Ovary (tissue), 7 donors: ENCODE measurements at regions not wholly inside any gene's neighbourhood (a gene's known extent, or its start where the extent isn't known, plus 50 kb on each side); places are given as distances from the start of the nearest gene placed in this dataset.

Source experiments
- DNase-seq, 5 donors: peaks; one replicate each; pipeline ENCODE4 v3.0.0-alpha.2; 2019 to 2020
- H3K27ac ChIP-seq, 2 donors: fragments of 200-600 bp; one replicate each; pipeline versions ENCODE4 v1.5.1 to v1.8.0; 2019 to 2022
- H3K27me3 ChIP-seq: fragments of 200-600 bp; one replicate; pipeline ENCODE4 v1.8.0; 2022
- H3K36me3 ChIP-seq: fragments of 200-600 bp; sonication (generic); one replicate; pipeline ENCODE4 v1.5.1; 2019
- H3K4me1 ChIP-seq: one replicate; pipeline ENCODE4 v1.8.1; 2013; ENCODE audit warnings: mild to moderate bottlenecking, moderate library complexity; ENCODE audit not compliant: insufficient read depth
- H3K4me3 ChIP-seq: fragments of 200-600 bp; sonication (generic); one replicate; pipeline ENCODE4 v1.5.1; 2017
- H3K9me3 ChIP-seq, 2 donors: fragments of 200-600 bp in 1 of 2; sonication (generic) in 1 of 2; one replicate each; pipeline versions ENCODE4 v1.5.1 to v1.8.1; 2013 to 2019; ENCODE audit warnings: mild to moderate bottlenecking in 1 of 2, moderate library complexity in 1 of 2
- EP300 ChIP-seq: sonication (generic); formaldehyde crosslinking; IDR thresholded peaks from one replicate; pipeline ENCODE4 v1.6.1; 2017; ENCODE audit warnings: antibody characterized with exemption
- POLR2A ChIP-seq: fragments of 450-650 bp; IDR thresholded peaks from one replicate; pipeline ENCODE4 v1.6.1; 2017; ENCODE audit warnings: antibody characterized with exemption, mild to moderate bottlenecking, moderate library complexity
- WGBS, 3 donors: extraction: QIAGEN DNeasy Blood & Tissue Kit in 1 of 3; methylation state at CpG; one replicate each; pipeline versions ENCODE4 v1.1.5 to v1.1.7; 2013 to 2017; 5-methylcytosine and 5-hydroxymethylcytosine counted together
- intact Hi-C, 4 donors: fragments of 100-400 bp; cut with DNase I; formaldehyde crosslinking; loops; one replicate each; pipeline versions ENCODE4 v1.11.0 to v1.15.1; 2022 to 2023
- TF ChIP-seq, protein P1 (sequence below), 3 donors: fragments of 450-650 bp in 2 of 3; fragments of 200-600 bp in 1 of 3; IDR thresholded peaks; one replicate each; pipeline versions ENCODE4 v1.5.1 to v1.8.0; 2016 to 2022; ENCODE audit warnings: antibody characterized with exemption in 3 of 3, mild to moderate bottlenecking in 1 of 3
- donor health status: DM: no; HTN: no; CAD: no; lungs with moderate emphysema.
- donor health status: DM: no; HTN: no; CAD: no.
- donor health status: Bipolar disorder and iron deficiency.
- donor health status: DM: no; HTN: no; CAD: no.
- donor health status: DM: yes; HTN: yes; CAD: no.

DNA sequence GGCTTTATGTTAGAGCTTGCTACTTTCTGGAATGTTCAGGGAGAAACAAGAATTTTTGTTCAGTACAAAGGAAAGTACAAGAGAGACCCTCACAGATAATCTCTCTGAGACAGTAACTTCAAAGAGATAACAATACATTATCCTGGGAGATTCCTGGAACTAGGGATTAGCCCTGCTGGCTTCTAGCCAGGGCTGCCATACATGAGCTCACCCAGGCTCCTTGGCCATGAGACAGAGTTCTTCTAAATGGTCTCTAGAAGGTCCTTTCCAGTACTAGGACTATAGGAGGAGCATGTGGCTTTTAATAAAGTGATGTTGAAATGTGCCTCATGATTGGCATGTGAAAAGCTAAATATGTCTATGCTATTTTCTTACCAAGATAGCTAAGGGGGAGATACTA lies 342.5 kb downstream of the EMP1 start:
- Histone ChIP-seq H3K4me1 (no peaks in the 10 kb centered on the region), H3K27ac (no peak overlapping the region), H3K36me3 (no peaks in the 10 kb centered on the region), H3K4me3 (no peak overlapping the region), H3K9me3 (no peaks in the 10 kb centered on the region), H3K27me3 (no peaks in the 10 kb centered on the region)
- TF ChIP-seq EP300: no peak
- TF ChIP-seq, protein P1, sequence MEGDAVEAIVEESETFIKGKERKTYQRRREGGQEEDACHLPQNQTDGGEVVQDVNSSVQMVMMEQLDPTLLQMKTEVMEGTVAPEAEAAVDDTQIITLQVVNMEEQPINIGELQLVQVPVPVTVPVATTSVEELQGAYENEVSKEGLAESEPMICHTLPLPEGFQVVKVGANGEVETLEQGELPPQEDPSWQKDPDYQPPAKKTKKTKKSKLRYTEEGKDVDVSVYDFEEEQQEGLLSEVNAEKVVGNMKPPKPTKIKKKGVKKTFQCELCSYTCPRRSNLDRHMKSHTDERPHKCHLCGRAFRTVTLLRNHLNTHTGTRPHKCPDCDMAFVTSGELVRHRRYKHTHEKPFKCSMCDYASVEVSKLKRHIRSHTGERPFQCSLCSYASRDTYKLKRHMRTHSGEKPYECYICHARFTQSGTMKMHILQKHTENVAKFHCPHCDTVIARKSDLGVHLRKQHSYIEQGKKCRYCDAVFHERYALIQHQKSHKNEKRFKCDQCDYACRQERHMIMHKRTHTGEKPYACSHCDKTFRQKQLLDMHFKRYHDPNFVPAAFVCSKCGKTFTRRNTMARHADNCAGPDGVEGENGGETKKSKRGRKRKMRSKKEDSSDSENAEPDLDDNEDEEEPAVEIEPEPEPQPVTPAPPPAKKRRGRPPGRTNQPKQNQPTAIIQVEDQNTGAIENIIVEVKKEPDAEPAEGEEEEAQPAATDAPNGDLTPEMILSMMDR (IDR thresholded peaks at IDR 0.05): no peak
- TF ChIP-seq POLR2A: no peak
- no peak for DNase-seq
- intact Hi-C loops: loop anchor here in 1 of 4 donors (10.0 kb wide), 1 partner anchor 174 kb away; no protein-coding TSS in a partner anchor

DNA sequence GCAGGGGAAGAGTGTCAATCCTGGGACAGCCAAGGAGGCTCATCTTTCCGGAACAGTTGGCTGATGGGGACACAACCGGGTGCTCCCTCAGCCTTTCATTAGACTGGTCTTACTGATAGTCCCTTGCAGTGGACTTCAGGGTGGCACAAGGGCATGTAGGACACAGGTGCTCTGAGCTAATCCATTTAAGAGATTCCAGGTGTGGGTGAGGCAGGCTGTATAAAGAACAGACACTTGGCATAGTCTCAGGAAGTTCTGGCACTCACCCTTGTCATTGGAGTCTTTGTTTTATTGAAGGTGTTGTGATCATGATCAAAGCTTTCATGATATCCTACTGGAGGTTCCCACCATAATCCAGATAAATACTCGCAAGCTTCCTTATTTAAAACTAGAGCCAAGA lies 341.6 kb downstream of the EMP1 start:
- Histone ChIP-seq H3K4me3 (no peak overlapping the region), H3K36me3 (no peaks in the 10 kb centered on the region), H3K27ac (no peak overlapping the region), H3K4me1 (no peaks in the 10 kb centered on the region), H3K9me3 (no peaks in the 10 kb centered on the region), H3K27me3 (no peaks in the 10 kb centered on the region)
- WGBS, 3 donors: 89 to 96% (median 93%) methylated on average over 3 of the region's 3 CpGs
- TF ChIP-seq POLR2A: no peak
- TF ChIP-seq EP300: no peak
- TF ChIP-seq, protein P1 (IDR thresholded peaks at IDR 0.05): no peak
- DNase-seq: no peak
- intact Hi-C loops: loop anchor here in 1 of 4 donors (10.0 kb wide), 1 partner anchor 173 kb away; no protein-coding TSS in a partner anchor

DNA sequence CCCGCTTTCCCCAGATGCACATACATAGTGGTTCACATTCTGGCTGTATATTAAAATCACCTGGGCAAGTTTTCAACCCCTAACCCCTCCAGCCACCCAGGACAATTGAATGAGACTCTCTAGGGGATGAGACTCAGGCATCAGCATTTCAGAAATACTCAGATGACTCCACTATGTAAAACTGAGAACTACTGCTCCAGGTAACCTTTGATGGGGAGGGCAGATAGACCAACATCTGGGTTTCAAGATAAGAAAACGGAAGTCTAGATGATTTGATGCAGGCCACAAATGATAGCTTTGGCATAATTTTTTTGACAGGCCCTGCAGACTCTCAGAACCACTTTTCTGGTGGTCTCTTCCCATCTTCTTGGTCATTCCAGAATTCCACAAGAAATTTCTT lies 341.1 kb downstream of the EMP1 start:
- Histone ChIP-seq H3K27me3 (no peaks in the 10 kb centered on the region), H3K9me3 (no peaks in the 10 kb centered on the region), H3K4me3 (no peak overlapping the region), H3K27ac (no peak overlapping the region), H3K36me3 (no peaks in the 10 kb centered on the region), H3K4me1 (no peaks in the 10 kb centered on the region)
- WGBS, 3 donors: 71 to 75% (median 72%) methylated on average over 2 of the region's 2 CpGs
- intact Hi-C loops: loop anchor here in 1 of 4 donors (10.0 kb wide), 1 partner anchor 173 kb away; no protein-coding TSS in a partner anchor
- TF ChIP-seq EP300 (no peak), POLR2A (no peak)
- TF ChIP-seq, protein P1 (IDR thresholded peaks at IDR 0.05): no peak
- no peak for DNase-seq

DNA sequence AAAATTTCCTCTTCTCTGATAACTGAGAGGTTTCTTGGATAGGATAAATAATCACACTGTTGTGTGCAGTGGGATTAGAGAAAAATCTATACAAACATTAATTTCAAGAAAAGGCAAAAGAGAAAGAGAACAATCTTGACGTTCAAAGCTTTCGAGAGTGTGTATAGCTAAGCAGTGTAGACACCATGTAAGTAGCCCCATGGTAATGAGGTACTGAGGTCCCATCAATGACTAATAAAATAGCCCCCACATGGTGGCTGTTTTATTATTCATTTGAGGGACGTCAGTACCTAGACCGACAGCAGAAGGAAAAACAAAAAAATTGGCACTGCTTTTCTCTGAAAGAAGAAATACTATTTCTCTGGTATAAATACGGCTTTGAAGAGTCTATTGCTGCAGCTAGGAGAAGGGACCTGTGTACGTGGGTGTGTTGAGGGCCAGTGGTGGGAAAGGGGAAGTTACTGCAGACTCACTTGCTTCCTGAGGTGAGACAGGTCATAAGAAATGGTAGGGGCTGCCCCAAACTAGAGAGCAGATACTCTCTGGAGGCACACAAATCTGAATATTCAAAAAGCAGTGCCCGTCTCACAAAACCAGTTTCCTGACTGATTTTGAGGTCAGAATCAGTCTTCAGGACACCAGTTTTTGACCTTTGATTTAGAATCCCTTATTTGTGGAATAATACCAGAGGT lies 339.8 kb downstream of the EMP1 start:
- DNase-seq: no peak
- TF ChIP-seq POLR2A (no peak), EP300 (no peak)
- TF ChIP-seq, protein P1 (IDR thresholded peaks at IDR 0.05): no peak
- H3K4me1 ChIP-seq: no peaks in the 10 kb centered on the region
- no peaks in the 10 kb centered on the region for H3K36me3 ChIP-seq
- H3K27me3 ChIP-seq: no peaks in the 10 kb centered on the region
- H3K27ac ChIP-seq: no peak overlapping the region
- no peak overlapping the region for H3K4me3 ChIP-seq
- intact Hi-C loops: loop anchor here in 1 of 4 donors (10.0 kb wide), 1 partner anchor 172 kb away; no protein-coding TSS in a partner anchor
- no peaks in the 10 kb centered on the region for H3K9me3 ChIP-seq
- 66 to 74% (median 73%) methylated on average over 7 of the region's 7 CpGs for WGBS, 3 donors
